HL-60 (cell line): ENCODE measurements at regions not wholly inside any gene's neighbourhood (a gene's known extent, or its start where the extent isn't known, plus 50 kb on each side); places are given as distances from the start of the nearest gene placed in this dataset.

ENCODE experiments used
- CTCF ChIP-seq: IDR thresholded peaks from one replicate; pipeline ENCODE4 v1.5.1; 2011; ENCODE audit warnings: low read length, control low read depth, inconsistent platforms; ENCODE audit not compliant: insufficient read depth
- GABPA ChIP-seq: IDR thresholded peaks from 2 replicates; pipeline ENCODE4 v1.6.1; 2012; ENCODE audit warnings: low read depth
- POLR2AphosphoS5 ChIP-seq: IDR thresholded peaks from 2 replicates; pipeline ENCODE4 v1.6.1; 2012; ENCODE audit warnings: low read depth
- REST ChIP-seq: IDR thresholded peaks from 2 replicates; pipeline ENCODE4 v1.6.1; 2012; ENCODE audit warnings: low read depth; ENCODE audit not compliant: insufficient replicate concordance
- SPI1 ChIP-seq: IDR thresholded peaks from 2 replicates; pipeline ENCODE4 v1.6.1; 2012; ENCODE audit warnings: low read depth, mild to moderate bottlenecking, borderline replicate concordance

- no peak for TF ChIP-seq CTCF
- TF ChIP-seq REST = no peak
- no peak for TF ChIP-seq POLR2AphosphoS5
- no peak for TF ChIP-seq SPI1
- no peak for TF ChIP-seq GABPA
Measured at GRCh38 chr2:209259767-209260166, 164.1 kb upstream of the MAP2 start.
